ENCODE measurements at regions not wholly inside any gene's neighbourhood (a gene's known extent, or its start where the extent isn't known, plus 50 kb on each side); places are given as distances from the start of the nearest gene placed in this dataset.

DNA sequence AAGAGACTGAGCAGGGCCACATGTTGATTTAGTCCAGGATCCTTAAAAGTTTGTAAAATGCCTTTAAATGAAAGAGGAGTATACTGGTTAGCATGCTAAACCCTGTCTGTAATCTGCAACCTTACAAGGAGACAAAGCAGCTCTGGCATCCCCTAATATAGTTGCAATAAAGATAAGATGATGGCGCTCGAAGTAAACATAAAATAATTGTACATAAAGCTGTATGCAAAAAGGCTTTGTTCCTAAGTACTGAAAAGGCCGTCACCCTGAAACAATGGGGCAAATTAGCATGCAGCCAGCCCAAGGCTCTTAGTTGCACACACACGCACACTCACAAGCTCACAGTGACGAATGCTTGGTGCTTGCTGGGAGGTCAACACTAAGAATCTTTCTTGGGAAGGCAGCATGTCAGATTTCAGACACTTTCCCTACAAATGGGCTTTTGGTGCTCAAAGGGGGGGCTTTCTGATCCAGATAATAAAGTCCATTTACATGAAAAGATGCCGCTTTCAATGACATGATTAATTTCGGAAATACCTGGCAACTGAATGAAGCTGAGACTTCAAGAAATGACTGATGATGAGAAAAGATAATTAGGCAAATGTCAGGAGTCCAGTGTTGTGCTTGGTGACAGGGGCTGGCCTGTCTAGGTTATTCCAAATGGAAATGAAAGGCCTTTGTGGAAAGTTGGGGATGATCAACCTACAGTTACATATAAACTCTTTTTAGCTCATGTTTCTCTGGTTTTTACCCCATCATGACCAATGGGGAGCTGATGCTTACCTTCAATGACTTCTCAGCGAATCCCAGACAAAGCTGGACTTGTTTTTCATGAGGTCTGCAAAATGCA, 370.3 kb downstream of the MEIS1 start:
- TF ChIP-seq, protein P1, sequence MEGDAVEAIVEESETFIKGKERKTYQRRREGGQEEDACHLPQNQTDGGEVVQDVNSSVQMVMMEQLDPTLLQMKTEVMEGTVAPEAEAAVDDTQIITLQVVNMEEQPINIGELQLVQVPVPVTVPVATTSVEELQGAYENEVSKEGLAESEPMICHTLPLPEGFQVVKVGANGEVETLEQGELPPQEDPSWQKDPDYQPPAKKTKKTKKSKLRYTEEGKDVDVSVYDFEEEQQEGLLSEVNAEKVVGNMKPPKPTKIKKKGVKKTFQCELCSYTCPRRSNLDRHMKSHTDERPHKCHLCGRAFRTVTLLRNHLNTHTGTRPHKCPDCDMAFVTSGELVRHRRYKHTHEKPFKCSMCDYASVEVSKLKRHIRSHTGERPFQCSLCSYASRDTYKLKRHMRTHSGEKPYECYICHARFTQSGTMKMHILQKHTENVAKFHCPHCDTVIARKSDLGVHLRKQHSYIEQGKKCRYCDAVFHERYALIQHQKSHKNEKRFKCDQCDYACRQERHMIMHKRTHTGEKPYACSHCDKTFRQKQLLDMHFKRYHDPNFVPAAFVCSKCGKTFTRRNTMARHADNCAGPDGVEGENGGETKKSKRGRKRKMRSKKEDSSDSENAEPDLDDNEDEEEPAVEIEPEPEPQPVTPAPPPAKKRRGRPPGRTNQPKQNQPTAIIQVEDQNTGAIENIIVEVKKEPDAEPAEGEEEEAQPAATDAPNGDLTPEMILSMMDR (IDR thresholded peaks at IDR 0.05) = no peak
- TF ChIP-seq EZH2 (IDR thresholded peaks at IDR 0.05; ENCODE audit: borderline replicate concordance, insufficient read depth, low read depth, low read length, poor library complexity, severe bottlenecking) = no peak
- 81% methylated on average over 5 of the region's 8 CpGs for WGBS (ENCODE audit: insufficient coverage)
- Histone ChIP-seq H3K36me3 (replicated peaks in 1 of 2; ENCODE audit: control extremely low read depth in 1 of 2, control insufficient read depth in 1 of 2, extremely low read depth in 1 of 2, insufficient read depth in 2 of 2, low read length in 1 of 2) (no peaks in the 10 kb centered on the region), H3K4me2 (replicated peaks; ENCODE audit: low read depth, low read length, poor library complexity, severe bottlenecking) (no peak overlapping the region), H3K79me2 (ENCODE audit: control insufficient read depth, insufficient read depth, low read length) (no peaks in the 10 kb centered on the region), H3K27ac (ENCODE audit: low read length in 2 of 2) (no peak overlapping the region), H3K4me1 (ENCODE audit: control insufficient read depth in 2 of 2, insufficient read depth in 2 of 2, low read length in 2 of 2) (no peaks in the 10 kb centered on the region), H3K4me3 (ENCODE audit: control extremely low read depth in 1 of 5, extremely low read depth in 1 of 5, insufficient read depth in 1 of 5, low read depth in 2 of 5, low read length in 4 of 5) (no peak overlapping the region), H3K9me3 (ENCODE audit: control extremely low read depth in 1 of 3, control insufficient read depth in 2 of 3, insufficient read depth in 1 of 3, low read length in 2 of 3) (no peaks in the 10 kb centered on the region), H3K27me3 (replicated peaks in 1 of 4; ENCODE audit: control extremely low read depth in 1 of 4, control insufficient read depth in 3 of 4, insufficient read depth in 4 of 4, low read length in 3 of 4) (no peaks in the 10 kb centered on the region), H4K20me1 (ENCODE audit: control insufficient read depth, insufficient read depth, low read length, poor library complexity, severe bottlenecking) (no peaks in the 10 kb centered on the region), H2AFZ (ENCODE audit: insufficient read depth, low read depth, low read length, poor library complexity, severe bottlenecking) (no peak overlapping the region), H3K9ac (ENCODE audit: low read length) (no peak overlapping the region)
- intact Hi-C loops (cut with micrococcal nuclease) = no loop called here
- POLR2A ChIA-PET = no interaction called here
- CTCF ChIA-PET = no interaction called here
- H3K4me1 Mint-ChIP-seq = no peaks in the 10 kb centered on the region
- no peaks in the 10 kb centered on the region for H3K27me3 Mint-ChIP-seq
- ATAC-seq (ENCODE audit: low read depth) (no peak), DNase-seq (no peak)
- H3K27ac Mint-ChIP-seq = no peak overlapping the region
- H3K4me3 Mint-ChIP-seq = no peak overlapping the region
- no peaks in the 10 kb centered on the region for H3K9me3 Mint-ChIP-seq (ENCODE audit: insufficient read depth)

DNA sequence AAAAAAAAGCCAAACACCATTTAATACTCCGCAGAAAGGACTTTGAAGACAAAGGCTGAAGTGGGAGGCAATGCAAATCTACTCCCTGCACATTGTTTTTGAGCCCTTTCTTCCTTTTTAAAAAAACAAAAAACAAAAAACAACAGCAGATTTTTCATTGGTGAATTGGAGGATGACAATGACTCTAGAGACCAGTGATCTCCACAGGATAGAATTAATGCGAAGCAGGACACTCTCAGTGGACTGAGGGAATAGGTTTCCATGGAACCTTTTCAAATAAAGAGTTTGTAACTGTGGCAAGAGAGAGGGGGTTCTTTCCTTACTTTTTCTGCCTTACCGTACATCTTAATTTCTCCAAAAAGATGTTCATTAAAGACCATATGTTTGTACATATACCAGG, 371.0 kb downstream of the MEIS1 start:
- ChIA-PET POLR2A (no interaction called here), CTCF (no interaction called here)
- Histone ChIP-seq H3K36me3 (replicated peaks in 1 of 2; ENCODE audit: control extremely low read depth in 1 of 2, control insufficient read depth in 1 of 2, extremely low read depth in 1 of 2, insufficient read depth in 2 of 2, low read length in 1 of 2) (no peaks in the 10 kb centered on the region), H4K20me1 (ENCODE audit: control insufficient read depth, insufficient read depth, low read length, poor library complexity, severe bottlenecking) (no peaks in the 10 kb centered on the region), H3K27ac (ENCODE audit: low read length in 2 of 2) (no peak overlapping the region), H3K27me3 (replicated peaks in 1 of 4; ENCODE audit: control extremely low read depth in 1 of 4, control insufficient read depth in 3 of 4, insufficient read depth in 4 of 4, low read length in 3 of 4) (no peaks in the 10 kb centered on the region), H3K79me2 (ENCODE audit: control insufficient read depth, insufficient read depth, low read length) (no peaks in the 10 kb centered on the region), H2AFZ (ENCODE audit: insufficient read depth, low read depth, low read length, poor library complexity, severe bottlenecking) (no peak overlapping the region), H3K4me1 (ENCODE audit: control insufficient read depth in 2 of 2, insufficient read depth in 2 of 2, low read length in 2 of 2) (no peaks in the 10 kb centered on the region), H3K4me3 (ENCODE audit: control extremely low read depth in 1 of 5, extremely low read depth in 1 of 5, insufficient read depth in 1 of 5, low read depth in 2 of 5, low read length in 4 of 5) (no peak overlapping the region), H3K9me3 (ENCODE audit: control extremely low read depth in 1 of 3, control insufficient read depth in 2 of 3, insufficient read depth in 1 of 3, low read length in 2 of 3) (no peaks in the 10 kb centered on the region), H3K4me2 (replicated peaks; ENCODE audit: low read depth, low read length, poor library complexity, severe bottlenecking) (no peak overlapping the region), H3K9ac (ENCODE audit: low read length) (no peak overlapping the region)
- no peak for ATAC-seq (ENCODE audit: low read depth)
- H3K4me3 Mint-ChIP-seq = no peak overlapping the region
- no peak overlapping the region for H3K27ac Mint-ChIP-seq
- no peak for DNase-seq
- no peaks in the 10 kb centered on the region for H3K4me1 Mint-ChIP-seq
- TF ChIP-seq, protein P1 (IDR thresholded peaks at IDR 0.05) = no peak
- TF ChIP-seq EZH2 (IDR thresholded peaks at IDR 0.05; ENCODE audit: borderline replicate concordance, insufficient read depth, low read depth, low read length, poor library complexity, severe bottlenecking) = no peak
- no peaks in the 10 kb centered on the region for H3K9me3 Mint-ChIP-seq (ENCODE audit: insufficient read depth)
- WGBS (ENCODE audit: insufficient coverage) = no CpG with 5 or more reads among the region's 3 CpGs
- intact Hi-C loops (cut with micrococcal nuclease) = no loop called here
- H3K27me3 Mint-ChIP-seq = no peaks in the 10 kb centered on the region
